OCI-LY1 (cell line): ENCODE measurements at regions not wholly inside any gene's neighbourhood (a gene's known extent, or its start where the extent isn't known, plus 50 kb on each side); places are given as distances from the start of the nearest gene placed in this dataset.

Source experiments
- EZH2 ChIP-seq: fragments of 200-600 bp; sonication (generic), shearing (Covaris generic); IDR thresholded peaks from 2 replicates; pipeline ENCODE4 v1.8.0; 2017; ENCODE audit warnings: borderline replicate concordance, mixed run types, mild to moderate bottlenecking, antibody characterized with exemption, low read length, moderate library complexity, mixed read lengths
- TF ChIP-seq, protein P1 (sequence below): fragments of 200-600 bp; sonication (generic), shearing (Covaris generic); IDR thresholded peaks from 2 replicates; pipeline ENCODE4 v1.5.1; 2017; ENCODE audit warnings: mild to moderate bottlenecking, antibody characterized with exemption, low read length, moderate library complexity, mixed read lengths

DNA sequence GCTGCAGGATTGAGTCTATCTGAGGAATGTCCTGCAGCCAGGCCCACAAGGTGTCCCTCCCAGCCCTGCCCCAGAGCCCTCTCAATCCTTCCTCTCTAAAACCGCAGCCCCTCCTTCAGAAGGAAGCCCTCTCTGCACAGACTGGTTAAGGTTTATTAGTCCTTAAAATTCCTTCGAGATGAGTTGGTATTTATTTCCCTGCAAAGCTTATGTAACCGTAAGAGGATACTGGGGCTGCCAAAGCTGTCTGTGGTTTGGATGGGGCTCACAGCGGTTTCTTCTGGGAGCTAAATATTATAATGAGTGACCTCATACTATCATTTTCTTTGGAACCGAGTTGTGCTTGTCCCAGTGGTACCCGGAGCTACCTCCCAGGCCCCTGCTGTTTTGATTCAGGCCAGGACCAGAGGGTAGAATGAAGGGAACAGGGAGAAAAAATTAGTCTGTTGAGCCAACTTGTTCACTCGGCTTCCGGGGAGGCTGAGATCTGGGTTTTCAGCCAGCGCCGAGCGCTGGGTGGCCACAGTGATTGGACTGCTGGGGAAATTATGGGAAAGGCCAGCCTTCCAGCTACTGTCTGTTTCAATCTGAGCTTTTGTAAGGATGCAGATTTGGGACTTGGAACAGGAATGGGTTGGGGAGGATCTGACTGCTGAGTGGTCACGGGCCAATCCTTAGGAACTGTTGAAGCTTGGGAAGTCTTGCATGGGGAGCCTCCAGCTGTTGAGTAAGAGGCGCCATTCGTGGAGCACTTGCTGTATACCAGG is 107.5 kb downstream of the NDFIP1 start:
- TF ChIP-seq, protein P1, sequence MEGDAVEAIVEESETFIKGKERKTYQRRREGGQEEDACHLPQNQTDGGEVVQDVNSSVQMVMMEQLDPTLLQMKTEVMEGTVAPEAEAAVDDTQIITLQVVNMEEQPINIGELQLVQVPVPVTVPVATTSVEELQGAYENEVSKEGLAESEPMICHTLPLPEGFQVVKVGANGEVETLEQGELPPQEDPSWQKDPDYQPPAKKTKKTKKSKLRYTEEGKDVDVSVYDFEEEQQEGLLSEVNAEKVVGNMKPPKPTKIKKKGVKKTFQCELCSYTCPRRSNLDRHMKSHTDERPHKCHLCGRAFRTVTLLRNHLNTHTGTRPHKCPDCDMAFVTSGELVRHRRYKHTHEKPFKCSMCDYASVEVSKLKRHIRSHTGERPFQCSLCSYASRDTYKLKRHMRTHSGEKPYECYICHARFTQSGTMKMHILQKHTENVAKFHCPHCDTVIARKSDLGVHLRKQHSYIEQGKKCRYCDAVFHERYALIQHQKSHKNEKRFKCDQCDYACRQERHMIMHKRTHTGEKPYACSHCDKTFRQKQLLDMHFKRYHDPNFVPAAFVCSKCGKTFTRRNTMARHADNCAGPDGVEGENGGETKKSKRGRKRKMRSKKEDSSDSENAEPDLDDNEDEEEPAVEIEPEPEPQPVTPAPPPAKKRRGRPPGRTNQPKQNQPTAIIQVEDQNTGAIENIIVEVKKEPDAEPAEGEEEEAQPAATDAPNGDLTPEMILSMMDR = no peak
- TF ChIP-seq EZH2 = no peak
